Sigmoid colon (tissue), 6 donors: ENCODE measurements at regions not wholly inside any gene's neighbourhood (a gene's known extent, or its start where the extent isn't known, plus 50 kb on each side); places are given as distances from the start of the nearest gene placed in this dataset.

Experiments used
- DNase-seq: peaks from one replicate; pipeline ENCODE4 v3.0.0-alpha.2; 2019
- H3K27ac ChIP-seq, 4 donors: fragments of 200-600 bp; sonication (generic); one replicate each; pipeline ENCODE4 v1.5.1; 2016 to 2019; ENCODE audit warnings: mild to moderate bottlenecking in 1 of 4
- H3K27me3 ChIP-seq, 3 donors: fragments of 200-600 bp; sonication (generic); one replicate each; pipeline ENCODE4 v1.5.1; 2019; ENCODE audit warnings: mild to moderate bottlenecking in 1 of 3
- H3K36me3 ChIP-seq, 4 donors: fragments of 200-600 bp; sonication (generic); one replicate each; pipeline ENCODE4 v1.5.1; 2016 to 2019
- H3K4me1 ChIP-seq, 4 donors: fragments of 200-600 bp; sonication (generic); one replicate each; pipeline ENCODE4 v1.5.1; 2017 to 2019
- H3K4me3 ChIP-seq, 4 donors: fragments of 200-600 bp; sonication (generic); one replicate each; pipeline ENCODE4 v1.5.1; 2017 to 2019; ENCODE audit warnings: mild to moderate bottlenecking in 2 of 4, moderate library complexity in 1 of 4
- H3K9me3 ChIP-seq, 4 donors: fragments of 200-600 bp in 3 of 4; sonication (generic) in 3 of 4; one replicate each; pipeline versions ENCODE4 v1.5.1 to v1.6.1; 2013 to 2019
- EP300 ChIP-seq, 4 donors: sonication (generic); formaldehyde crosslinking; IDR thresholded peaks; one replicate each; pipeline ENCODE4 v1.6.1; 2017; ENCODE audit warnings: antibody characterized with exemption in 4 of 4
- POLR2A ChIP-seq, 2 donors: fragments of 450-650 bp; IDR thresholded peaks; one replicate each; pipeline ENCODE4 v1.6.1; 2016; ENCODE audit warnings: antibody characterized with exemption in 2 of 2, mild to moderate bottlenecking in 2 of 2, moderate library complexity in 2 of 2
- POLR2AphosphoS5 ChIP-seq, 4 donors: sonication (generic); formaldehyde crosslinking; IDR thresholded peaks; one replicate each; pipeline ENCODE4 v1.6.1; 2017; ENCODE audit warnings: antibody characterized with exemption in 4 of 4
- WGBS, 2 donors: extraction: QIAGEN DNeasy Blood & Tissue Kit; methylation state at CpG; one replicate each; pipeline ENCODE4 v1.1.7; 2013; 5-methylcytosine and 5-hydroxymethylcytosine counted together
- intact Hi-C: fragments of 100-400 bp; cut with DNase I; formaldehyde crosslinking; loops from one replicate; pipeline ENCODE4 v1.15.1; 2023
- TF ChIP-seq, protein P1 (sequence below), 4 experiments: fragments of 450-650 bp in 3 of 4; fragments of 200-600 bp in 1 of 4; IDR thresholded peaks; one replicate each; pipeline ENCODE4 v1.5.1; 2016 to 2019; ENCODE audit warnings: antibody characterized with exemption in 4 of 4, mild to moderate bottlenecking in 3 of 4, moderate library complexity in 2 of 4
- donor health status: healthy with polysubstance abuse.
- donor health status: healthy.

DNA sequence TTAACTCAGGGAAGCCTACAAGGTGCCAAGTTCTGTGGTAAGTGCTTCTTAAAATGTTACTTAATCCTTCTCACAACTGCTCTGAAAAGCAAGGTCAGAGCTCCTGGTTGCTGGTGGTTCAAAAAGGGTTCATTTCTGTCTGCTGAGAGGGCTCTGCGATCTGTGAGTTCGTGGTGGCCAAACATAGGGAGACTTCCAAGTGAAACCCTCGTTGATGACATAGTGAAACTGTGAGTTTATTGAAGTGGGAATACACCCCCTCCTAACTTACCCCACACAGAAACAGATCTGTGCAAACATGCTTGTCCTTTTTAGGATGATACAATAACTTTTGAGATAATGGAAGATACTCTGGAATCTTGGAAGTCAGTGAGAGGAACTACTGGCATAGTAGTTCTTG lies 164.8 kb upstream of the PGRMC2 start:
- H3K36me3 ChIP-seq = no peaks in the 10 kb centered on the region
- WGBS, 2 donors = 63 to 72% methylated on average over 3 of the region's 3 CpGs
- no peaks in the 10 kb centered on the region for H3K9me3 ChIP-seq
- no peaks in the 10 kb centered on the region for H3K27me3 ChIP-seq
- DNase-seq = no peak
- no peak overlapping the region for H3K4me3 ChIP-seq
- H3K4me1 ChIP-seq = peaks cover 0 to 50% (median 30%) of the 10 kb centered on the region in 4 donors
- no peak for TF ChIP-seq EP300 (IDR thresholded peaks at IDR 0.05)
- intact Hi-C loops = loop anchor here (5.0 kb wide), 3 partner anchors 165 to 640 kb away; partner anchors contain the start of genes PGRMC2 and SCLT1
- H3K27ac ChIP-seq = peak overlapping the region in 3 of 4 donors; percentile 24 to 67 (median 59)

DNA sequence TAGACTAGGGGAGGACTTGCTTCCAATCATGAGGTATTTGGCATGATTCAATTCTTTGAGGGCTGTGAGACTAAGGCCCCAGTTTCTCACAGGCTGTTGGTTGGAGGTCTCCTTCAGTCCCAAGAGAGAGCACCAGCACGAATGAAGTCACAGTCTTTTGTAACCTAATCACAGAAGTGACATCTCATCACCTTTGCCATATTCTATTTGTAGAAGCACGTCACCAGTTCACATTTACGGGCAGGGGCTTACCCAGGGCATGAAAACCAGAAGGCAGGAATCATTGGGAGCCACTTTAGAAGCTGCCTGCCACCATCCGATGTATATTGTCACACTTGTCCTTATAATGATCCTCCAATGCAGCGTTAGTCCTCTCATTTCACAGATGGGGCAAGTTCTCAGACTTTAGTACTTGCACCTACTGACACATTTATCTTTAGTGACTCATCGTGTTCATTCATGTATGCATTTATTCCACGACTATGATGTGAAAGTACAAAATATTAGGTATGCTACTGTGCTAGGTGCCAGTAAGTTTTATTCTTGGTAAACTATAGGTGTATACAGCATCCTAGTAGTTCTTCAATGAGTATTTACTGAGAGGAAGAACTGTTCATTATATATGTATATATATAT lies 163.8 kb upstream of the PGRMC2 start:
- intact Hi-C loops = loop anchor here (2.0 to 5.0 kb wide), 5 partner anchors 65 to 641 kb away; partner anchors contain the start of genes PGRMC2 and SCLT1
- no peak for TF ChIP-seq POLR2A (IDR thresholded peaks at IDR 0.05)
- TF ChIP-seq POLR2AphosphoS5 (IDR thresholded peaks at IDR 0.05) = no peak
- TF ChIP-seq, protein P1, sequence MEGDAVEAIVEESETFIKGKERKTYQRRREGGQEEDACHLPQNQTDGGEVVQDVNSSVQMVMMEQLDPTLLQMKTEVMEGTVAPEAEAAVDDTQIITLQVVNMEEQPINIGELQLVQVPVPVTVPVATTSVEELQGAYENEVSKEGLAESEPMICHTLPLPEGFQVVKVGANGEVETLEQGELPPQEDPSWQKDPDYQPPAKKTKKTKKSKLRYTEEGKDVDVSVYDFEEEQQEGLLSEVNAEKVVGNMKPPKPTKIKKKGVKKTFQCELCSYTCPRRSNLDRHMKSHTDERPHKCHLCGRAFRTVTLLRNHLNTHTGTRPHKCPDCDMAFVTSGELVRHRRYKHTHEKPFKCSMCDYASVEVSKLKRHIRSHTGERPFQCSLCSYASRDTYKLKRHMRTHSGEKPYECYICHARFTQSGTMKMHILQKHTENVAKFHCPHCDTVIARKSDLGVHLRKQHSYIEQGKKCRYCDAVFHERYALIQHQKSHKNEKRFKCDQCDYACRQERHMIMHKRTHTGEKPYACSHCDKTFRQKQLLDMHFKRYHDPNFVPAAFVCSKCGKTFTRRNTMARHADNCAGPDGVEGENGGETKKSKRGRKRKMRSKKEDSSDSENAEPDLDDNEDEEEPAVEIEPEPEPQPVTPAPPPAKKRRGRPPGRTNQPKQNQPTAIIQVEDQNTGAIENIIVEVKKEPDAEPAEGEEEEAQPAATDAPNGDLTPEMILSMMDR (IDR thresholded peaks at IDR 0.05) = no peak
- TF ChIP-seq EP300 (IDR thresholded peaks at IDR 0.05) = no peak
- no peak overlapping the region for H3K4me3 ChIP-seq
- no peaks in the 10 kb centered on the region for H3K27me3 ChIP-seq
- 89% methylated on average over 7 of the region's 7 CpGs for WGBS, 2 donors
- peaks cover 0 to 50% (median 30%) of the 10 kb centered on the region in 4 donors for H3K4me1 ChIP-seq
- H3K36me3 ChIP-seq = no peaks in the 10 kb centered on the region
- peak overlapping the region in 3 of 4 donors; percentile 64 to 80 (median 76) for H3K27ac ChIP-seq
- no peaks in the 10 kb centered on the region for H3K9me3 ChIP-seq
- no peak for DNase-seq

DNA sequence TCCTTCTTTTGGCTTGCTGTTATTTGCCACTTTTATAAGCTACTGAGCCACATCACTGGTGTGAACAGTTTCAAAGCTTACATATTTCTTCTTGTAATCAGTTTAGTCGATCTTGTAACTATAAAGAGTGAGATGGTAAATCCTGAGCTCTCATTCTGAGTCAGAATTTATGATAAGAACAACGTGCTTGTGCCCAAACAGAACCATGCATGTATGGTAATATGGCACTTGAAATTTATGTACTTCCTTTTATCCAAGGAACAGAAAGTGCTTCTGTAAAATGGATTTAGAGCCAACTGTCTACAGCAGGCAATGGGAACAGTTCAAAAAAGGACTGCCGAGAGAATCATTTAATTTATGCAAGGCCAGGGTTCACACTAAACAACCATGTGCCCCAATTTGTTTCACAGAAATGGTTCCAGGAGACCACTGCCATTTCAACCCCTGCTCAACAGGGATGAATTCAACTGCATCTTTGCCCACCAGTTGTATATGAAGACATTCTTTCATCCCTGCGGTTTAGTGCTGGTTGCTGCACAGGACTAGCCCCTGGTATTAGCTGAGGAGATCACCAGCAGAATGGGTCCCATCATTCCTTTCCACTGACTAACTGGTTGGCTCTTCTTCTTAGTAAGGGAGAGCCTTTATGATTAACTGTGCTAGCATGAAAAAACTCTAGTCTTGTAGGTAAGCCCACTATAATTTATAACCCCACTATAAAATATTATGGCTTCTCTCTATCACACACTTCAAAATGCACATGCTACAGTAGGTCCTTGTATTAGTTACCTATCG lies 162.9 kb upstream of the PGRMC2 start:
- TF ChIP-seq POLR2AphosphoS5 (IDR thresholded peaks at IDR 0.05) (peak; percentile 77 to 89 (median 82)), POLR2A (IDR thresholded peaks at IDR 0.05) (no peak), EP300 (IDR thresholded peaks at IDR 0.05) (peak; percentile 49 to 92 (median 75))
- TF ChIP-seq, protein P1 (IDR thresholded peaks at IDR 0.05) = no peak
- DNase-seq = no peak
- 66 to 73% methylated on average over 5 of the region's 5 CpGs for WGBS, 2 donors
- no peak overlapping the region for H3K4me3 ChIP-seq
- peak overlapping the region in 3 of 4 donors; percentile 64 to 80 (median 76) for H3K27ac ChIP-seq
- H3K27me3 ChIP-seq = no peaks in the 10 kb centered on the region
- H3K9me3 ChIP-seq = no peaks in the 10 kb centered on the region
- intact Hi-C loops = loop anchor here (2.0 to 5.0 kb wide), 5 partner anchors 64 to 642 kb away; partner anchors contain the start of genes PGRMC2 and SCLT1
- H3K36me3 ChIP-seq = no peaks in the 10 kb centered on the region
- H3K4me1 ChIP-seq = peaks cover 0 to 50% (median 30%) of the 10 kb centered on the region in 4 donors

DNA sequence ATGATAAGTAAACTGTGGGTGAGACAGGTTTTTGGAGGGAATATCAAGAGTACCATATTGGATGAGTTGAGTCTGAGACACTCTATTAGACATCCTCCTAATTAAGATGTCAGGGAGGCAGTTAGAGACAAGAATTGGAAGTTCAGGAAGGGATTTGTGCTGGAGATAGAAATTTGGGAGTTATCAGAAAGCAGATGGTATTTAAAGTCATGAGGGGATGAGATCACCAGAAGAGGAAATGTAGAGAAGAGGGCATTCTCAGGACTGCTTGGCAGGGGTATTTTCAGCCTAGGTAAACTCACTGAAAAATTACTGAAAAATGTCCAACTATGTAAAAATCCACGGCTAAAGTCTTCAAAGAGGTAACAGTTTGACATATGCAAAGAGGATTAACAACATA lies 161.6 kb upstream of the PGRMC2 start:
- no peak for TF ChIP-seq POLR2AphosphoS5 (IDR thresholded peaks at IDR 0.05)
- TF ChIP-seq EP300 (IDR thresholded peaks at IDR 0.05) = no peak
- TF ChIP-seq POLR2A (IDR thresholded peaks at IDR 0.05) = no peak
- TF ChIP-seq, protein P1 (IDR thresholded peaks at IDR 0.05) = no peak
- 75% methylated on average over 1 of the region's 1 CpG for WGBS, 2 donors
- Histone ChIP-seq H3K27me3 (no peaks in the 10 kb centered on the region), H3K9me3 (no peaks in the 10 kb centered on the region), H3K4me1 (peaks cover 0 to 42% (median 25%) of the 10 kb centered on the region in 4 donors), H3K27ac (peak overlapping the region in 3 of 4 donors; percentile 53 to 80 (median 76)), H3K4me3 (no peak overlapping the region), H3K36me3 (no peaks in the 10 kb centered on the region)
- intact Hi-C loops = no loop called here
- DNase-seq = no peak
